ENCODE measurements at regions not wholly inside any gene's neighbourhood (a gene's known extent, or its start where the extent isn't known, plus 50 kb on each side); places are given as distances from the start of the nearest gene placed in this dataset.

DNA sequence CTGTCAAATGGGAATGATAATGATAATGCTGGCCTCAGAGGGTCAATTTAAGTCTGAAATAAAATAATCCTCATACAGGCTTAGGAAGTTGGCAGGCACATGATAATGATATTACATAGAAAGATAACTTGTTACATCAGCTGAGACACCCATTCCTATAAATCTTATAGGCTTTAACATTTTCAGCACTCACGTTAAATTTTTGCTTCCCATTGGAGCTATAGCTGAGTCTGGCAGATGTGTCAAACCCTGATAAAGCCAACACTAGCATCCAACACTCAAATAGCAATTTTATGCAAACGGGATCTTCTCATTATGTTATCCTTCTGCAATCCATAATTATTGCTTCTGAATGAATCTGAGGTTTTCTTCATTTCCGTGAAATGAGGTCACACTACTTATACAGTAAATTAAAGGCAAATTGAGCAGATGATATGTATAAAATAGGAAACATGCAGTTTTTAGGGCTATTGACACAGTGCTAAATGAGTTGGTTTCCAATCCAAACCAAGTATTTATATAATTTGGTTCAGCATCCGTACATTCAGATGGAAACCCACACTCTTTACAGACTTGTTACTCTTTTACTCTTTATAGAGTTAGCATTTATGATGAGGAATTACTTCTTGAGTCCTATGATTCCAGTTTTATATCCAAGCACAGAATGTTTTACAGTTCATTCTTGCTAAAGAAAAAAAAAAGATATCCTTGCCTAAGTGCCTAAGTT lies 481.6 kb downstream of the BTBD3 start:
- no peak overlapping the region for H3K4me3 ChIP-seq (ENCODE audit: low read depth, low read length)
- no peak for DNase-seq (ENCODE audit: low read depth)

DNA sequence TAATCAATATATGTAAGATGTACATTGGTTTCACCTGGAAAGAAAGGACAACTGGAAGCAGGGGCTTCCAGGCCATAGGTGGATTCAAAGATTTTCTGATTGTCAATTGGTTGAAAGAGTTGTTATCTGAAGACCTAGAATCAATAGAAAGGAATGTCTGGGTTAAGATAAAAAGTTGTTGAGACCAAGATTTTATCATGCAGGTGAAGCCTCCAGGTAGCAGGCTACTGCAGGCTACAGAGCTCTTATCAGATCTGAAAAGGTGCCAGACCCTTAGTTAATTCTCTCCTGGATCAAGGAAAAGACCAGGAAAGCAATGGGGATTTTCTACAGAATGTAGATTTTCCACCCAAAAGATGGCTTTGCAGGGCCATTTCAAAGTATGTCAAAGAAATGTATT lies 487.2 kb downstream of the BTBD3 start:
- no peak for DNase-seq (ENCODE audit: low read depth)

DNA sequence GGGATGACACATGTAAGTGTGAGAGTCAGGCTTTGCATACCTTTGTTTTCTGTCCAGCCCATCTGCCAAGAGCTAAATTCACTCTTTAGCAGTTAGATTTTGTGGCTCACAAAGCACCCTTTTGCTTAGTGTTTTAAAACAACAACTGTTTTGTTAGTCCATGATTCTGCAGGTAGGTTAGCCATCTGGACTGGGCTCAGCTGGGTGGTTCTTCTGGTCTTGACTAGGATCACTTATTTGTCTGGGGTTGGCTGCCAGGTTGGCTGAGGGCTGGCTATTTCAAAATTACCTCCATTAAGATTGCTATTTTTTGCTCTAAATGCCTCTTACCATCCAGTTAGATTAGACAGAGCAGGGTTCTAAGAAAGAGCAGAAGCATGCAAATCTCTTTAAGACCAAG lies 489.3 kb downstream of the BTBD3 start:
- H3K4me3 ChIP-seq (ENCODE audit: low read depth, low read length): no peak overlapping the region
- no peak for DNase-seq (ENCODE audit: low read depth)

More for the DNA sequence above, 487.2 kb downstream of the BTBD3 start:
- H3K4me3 ChIP-seq (ENCODE audit: low read depth, low read length): no peak overlapping the region

DNA sequence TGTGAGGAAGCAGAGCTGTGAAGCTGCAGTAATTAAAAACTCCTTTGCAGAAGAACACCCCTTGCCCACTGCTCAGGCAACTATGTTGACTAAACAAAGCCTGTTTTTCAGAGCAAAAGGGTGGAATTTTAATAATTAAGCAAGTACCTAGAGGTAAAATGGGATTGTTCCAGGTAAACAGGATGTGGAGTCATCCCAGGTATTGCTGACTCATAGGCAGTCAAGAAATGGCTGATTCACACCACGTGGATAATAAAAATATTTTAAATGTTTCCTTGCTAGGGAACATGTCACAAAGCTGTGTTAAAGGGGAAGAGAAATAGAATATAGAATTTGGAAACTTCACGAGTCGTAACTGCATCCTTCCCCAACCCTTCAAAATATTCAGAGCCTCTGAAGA lies 491.8 kb downstream of the BTBD3 start:
- no peak for DNase-seq (ENCODE audit: low read depth)
- no peak overlapping the region for H3K4me3 ChIP-seq (ENCODE audit: low read depth, low read length)

DNA sequence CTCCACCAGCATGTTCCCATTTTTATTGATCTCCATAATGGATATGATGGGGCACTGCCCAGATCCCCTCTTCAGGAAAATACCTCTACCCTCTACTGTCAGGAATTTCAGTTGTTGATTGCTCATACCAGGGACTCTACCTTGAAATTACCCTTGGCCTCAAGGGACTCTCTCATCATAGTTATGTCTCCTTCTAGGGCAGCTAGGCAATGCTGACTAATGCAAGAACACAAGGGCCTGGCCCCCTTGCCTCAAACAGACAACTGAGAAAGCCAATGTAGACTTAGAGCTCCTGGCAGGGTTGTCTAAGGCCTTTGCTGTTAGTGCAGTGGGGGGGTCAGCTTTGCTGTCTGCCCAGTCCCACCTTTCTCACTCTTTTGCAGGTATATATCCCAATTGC lies 493.1 kb downstream of the BTBD3 start:
- DNase-seq (ENCODE audit: low read depth): no peak

DNA sequence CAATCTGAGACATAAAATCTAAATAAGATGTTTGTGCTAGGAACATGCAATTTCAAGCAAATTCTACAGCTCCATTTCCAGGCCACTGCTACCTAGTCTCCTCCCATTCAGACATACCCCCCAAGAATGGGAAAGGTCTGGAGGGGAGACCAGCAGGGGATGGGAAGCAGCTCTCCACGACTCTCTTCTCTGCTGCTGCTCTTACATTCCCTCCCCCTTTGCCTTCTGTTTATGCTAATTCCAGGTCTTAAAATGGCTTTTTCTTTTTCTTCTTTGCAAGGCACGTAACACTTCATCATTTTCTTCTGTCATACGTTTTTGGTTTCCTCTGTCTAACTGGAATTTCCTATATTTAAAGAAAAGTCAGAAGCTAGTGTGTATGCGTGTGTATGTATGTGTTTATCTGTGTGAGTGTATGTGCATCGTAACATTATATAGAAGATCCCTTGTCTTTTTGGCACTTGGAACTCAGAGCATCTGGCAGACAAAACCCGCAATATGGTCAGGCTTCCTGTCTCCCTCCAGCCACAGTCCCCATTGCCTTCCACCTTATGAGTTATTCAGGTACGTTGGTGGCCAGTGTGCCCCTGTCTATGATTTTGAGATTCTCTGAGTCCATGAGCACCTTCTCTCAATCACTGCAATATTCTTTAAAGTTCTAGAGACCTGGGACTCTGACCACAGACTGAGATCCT lies 493.7 kb downstream of the BTBD3 start:
- no peak for DNase-seq (ENCODE audit: low read depth)
- no peak overlapping the region for H3K4me3 ChIP-seq (ENCODE audit: low read depth, low read length)

More for the DNA sequence above, 493.1 kb downstream of the BTBD3 start:
- no peak overlapping the region for H3K4me3 ChIP-seq (ENCODE audit: low read depth, low read length)

DNA sequence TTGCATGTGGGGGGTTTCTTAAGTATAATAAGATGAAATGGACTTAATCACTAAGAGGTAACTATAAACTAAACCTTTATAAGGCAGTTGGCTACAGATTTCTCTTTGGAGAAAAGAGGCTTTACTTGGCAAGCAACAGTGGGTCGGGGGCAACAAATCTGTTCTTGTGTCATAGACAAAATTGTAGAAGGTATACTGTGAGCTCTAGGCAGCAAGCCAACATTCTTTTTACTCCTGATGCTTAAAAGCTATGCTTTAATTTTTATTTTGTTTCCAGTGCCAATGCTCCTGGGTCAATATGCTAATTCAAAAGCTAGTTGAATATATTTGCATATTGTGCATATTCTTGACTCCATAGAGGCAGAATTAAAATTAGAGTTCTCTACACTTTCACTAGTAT lies 495.4 kb downstream of the BTBD3 start:
- no peak for DNase-seq (ENCODE audit: low read depth)
- no peak overlapping the region for H3K4me3 ChIP-seq (ENCODE audit: low read depth, low read length)

DNA sequence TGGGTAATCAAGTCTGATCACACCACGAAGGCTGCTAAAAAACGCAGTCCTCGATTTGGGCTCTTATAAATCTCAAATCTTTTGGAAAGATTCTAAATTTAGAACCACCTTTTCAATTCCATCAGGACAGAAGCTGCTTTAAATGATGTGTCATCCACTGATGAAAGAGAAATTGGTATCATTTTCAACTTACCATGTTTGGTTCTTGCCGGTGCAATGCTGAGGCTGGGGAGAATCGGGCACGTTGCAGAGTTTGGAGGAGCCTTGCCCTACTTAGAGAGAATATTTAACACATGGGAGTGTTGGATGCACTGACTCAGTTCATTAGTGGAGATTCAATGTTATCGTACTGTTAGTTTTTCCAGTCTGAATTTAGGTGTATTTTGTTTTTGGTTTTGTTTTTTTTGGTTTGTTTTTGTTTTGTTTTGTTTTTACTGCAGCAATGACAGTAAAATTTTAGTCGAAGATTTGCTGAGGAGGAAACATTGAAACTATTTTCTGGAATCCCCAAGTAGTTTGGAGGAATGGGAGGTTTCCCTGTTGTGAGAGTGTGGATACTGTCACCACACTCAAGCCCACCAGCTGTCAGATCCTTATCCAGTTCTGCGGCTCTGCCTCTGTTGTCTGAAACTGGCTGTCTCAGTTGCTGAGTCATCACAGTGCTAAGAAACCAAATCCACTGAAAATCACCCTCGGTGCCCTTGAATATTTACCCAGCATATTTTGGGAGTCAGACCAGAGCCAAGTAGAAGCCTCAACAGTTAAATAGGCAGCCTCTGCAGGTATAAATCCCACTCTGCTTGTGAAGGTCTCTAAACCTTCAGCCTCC lies 497.0 kb downstream of the BTBD3 start:
- no peak overlapping the region for H3K4me3 ChIP-seq (ENCODE audit: low read depth, low read length)
- DNase-seq (ENCODE audit: low read depth): no peak

DNA sequence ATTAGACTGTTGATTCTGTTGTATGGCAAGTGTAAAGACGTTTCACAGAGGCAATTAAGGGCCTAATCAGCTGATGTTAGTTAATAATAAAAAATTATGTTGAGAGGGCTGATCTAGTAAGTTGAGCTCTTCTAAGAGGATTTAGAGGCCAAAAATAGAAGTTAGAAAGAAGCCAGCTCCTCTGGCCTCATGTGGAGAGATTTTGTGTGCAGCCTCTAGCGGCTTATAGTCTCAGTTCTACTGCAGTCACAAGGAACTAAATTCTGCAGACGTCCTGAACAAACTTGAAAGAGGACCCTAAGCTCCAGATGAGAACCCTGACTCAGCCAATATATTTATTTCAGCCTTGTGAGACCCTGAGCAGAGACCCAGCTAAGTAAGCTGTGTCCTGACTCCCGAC lies 498.6 kb downstream of the BTBD3 start:
- no peak for DNase-seq (ENCODE audit: low read depth)

DNA sequence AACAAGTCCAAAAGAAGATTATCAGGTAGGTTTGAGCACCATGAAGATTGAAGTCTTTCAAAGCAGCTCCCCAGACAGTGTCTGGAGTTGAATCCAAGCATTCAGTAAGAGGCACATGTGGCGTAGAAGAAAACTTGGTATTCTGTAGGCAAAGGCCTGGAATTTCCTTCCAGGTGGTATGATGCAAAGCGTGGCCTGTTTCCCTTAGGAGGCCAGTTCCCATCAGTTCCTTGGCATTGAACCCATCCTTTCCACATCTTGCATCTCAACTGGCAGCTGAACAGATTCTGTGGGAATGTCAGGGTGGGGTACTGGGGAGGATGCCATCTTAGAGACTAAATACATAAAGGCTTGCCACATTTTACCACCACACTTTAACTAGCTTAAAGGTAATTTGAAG lies 516.0 kb downstream of the BTBD3 start:
- no peak for DNase-seq (ENCODE audit: low read depth)

More for the DNA sequence above, 498.6 kb downstream of the BTBD3 start:
- H3K4me3 ChIP-seq (ENCODE audit: low read depth, low read length): no peak overlapping the region

DNA sequence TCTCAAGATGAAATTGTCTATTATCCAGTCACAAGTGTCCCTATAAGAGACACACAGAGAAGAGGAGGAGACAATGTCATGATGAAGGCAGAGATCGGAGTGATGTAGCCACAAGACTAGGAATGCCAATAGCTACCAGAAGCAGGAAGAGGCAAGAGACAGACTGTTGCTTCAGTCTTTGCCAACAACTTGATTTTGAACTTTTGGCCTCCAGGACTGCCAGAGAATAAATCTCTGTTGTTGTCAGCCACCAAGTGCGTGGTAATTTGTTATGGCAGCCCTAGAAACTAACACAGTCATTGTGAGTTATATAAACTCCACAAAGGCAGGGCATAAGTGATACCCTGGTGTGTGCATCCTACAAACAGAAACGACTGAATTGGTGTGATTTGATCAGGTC lies 517.0 kb downstream of the BTBD3 start:
- no peak for DNase-seq (ENCODE audit: low read depth)
- H3K4me3 ChIP-seq (ENCODE audit: low read depth, low read length): no peak overlapping the region

More for the DNA sequence above, 516.0 kb downstream of the BTBD3 start:
- H3K4me3 ChIP-seq (ENCODE audit: low read depth, low read length): no peak overlapping the region

DNA sequence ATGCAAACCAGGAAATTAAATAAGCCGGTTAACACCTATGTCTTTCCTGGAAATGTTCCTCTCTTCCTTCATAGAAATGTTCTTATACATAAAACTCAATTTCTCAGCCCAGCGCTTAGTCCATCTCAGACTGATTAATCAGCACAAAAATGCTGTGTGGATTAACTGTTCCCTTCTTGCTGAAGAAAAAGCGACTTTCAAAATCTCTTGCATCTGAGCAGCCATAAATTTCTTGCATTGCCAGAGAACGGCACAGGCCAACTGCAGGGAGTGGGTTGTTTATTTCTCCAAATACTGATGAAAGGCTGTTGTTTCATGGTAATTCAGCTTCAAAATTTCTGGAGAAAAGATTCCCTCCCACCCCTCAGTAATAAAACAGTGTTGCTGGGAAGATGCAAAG lies 517.6 kb downstream of the BTBD3 start:
- no peak for DNase-seq (ENCODE audit: low read depth)
- no peak overlapping the region for H3K4me3 ChIP-seq (ENCODE audit: low read depth, low read length)

DNA sequence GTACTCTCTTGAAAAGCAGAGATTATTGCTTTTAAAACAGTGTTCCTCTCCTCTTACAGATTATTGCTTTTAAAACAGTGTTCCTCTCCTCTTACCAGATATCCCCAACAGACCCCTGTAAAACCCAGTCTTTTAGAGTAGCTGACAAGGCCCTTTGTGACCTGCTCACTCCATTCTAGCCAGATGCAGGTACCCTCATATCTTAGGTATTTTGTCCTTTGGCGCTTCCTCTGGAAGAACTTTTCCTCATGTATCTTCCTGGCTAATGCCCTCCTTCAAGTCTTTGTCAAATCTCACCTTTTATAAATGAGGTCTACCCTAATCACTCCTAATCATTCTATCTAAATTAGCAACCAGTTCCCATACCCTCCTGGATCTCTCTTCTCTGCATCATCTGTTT lies 536.0 kb downstream of the BTBD3 start:
- no peak overlapping the region for H3K4me3 ChIP-seq (ENCODE audit: low read depth, low read length)
- no peak for DNase-seq (ENCODE audit: low read depth)

DNA sequence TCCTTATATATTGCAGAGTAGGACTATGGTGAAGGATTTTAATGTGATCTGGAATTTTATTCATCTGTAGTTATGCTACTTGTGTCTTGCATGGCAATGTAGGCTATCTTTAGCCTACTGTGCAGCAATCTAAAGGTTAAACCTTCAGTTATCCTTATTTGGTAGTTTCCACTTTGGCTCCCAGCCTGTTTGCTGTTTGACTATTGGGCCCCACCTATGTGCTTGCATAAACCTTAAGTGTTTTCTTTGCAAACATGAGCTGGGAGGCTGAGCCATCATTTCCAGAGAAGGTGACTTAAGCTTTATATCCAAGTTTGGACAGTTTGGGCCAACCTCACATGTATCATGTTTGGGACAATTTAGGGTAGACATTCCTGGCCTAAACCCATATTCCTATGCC lies 537.5 kb downstream of the BTBD3 start:
- DNase-seq (ENCODE audit: low read depth): no peak
- no peak overlapping the region for H3K4me3 ChIP-seq (ENCODE audit: low read depth, low read length)

DNA sequence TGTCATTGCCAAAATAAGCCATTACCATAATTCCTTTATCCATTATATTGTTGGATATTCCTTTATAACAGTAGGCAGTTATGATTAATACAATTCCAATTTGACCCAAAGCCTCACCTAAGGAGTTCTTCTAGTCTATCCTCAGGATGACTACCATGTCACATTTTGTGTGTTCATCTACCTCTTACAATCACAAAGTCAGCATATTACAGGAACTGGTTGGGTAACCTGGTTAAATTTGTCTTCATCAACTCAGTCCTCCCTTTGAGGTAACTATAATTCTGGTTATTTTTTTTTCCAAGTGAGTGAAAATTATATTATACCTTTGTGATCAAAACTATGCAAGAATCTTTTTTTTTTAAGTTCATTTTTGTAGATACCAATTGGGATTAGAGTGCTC lies 540.5 kb downstream of the BTBD3 start:
- no peak for DNase-seq (ENCODE audit: low read depth)

DNA sequence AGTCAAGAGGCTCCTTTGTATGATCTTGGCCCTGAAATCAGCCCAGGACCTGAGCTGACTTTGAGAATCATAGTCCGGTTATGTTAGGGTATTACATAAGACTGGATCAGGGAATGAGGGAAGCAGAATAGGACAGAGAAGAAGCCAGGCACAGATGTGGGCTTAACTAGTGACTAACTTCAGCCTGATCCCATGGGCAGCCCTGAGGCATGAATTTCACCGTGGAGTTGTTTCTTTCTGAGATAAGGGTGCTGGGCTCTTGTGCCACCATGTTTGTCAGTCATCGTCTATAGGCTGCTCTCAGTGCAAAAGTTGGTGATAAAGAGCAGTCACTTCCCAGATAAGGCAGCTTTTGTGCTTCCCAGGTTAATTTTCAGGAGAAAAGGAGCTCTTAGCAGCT lies 544.7 kb upstream of the SPTLC3 start:
- no peak for DNase-seq (ENCODE audit: low read depth)
- no peak overlapping the region for H3K4me3 ChIP-seq (ENCODE audit: low read depth, low read length)

More for the DNA sequence above, 540.5 kb downstream of the BTBD3 start:
- H3K4me3 ChIP-seq (ENCODE audit: low read depth, low read length): no peak overlapping the region

DNA sequence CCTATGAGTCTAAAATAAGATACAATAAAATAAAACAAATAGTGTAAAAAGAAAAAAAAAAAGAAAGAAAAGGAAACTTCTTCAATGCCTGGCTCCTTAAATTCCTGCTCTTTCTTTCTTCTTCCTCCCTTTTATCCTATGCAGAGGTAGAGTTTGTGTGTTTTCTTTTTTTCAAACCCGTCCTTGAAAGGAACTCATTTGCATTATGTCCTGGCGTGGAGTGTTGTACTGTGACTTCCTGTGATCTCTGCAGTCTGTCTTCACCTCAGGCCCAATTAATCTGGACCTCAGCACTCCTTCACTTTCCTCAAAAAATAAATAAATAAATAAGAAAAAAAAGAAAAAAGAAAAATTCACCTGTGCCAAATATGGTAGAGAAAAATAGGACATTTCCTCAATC lies 541.9 kb upstream of the SPTLC3 start:
- no peak for DNase-seq (ENCODE audit: low read depth)

DNA sequence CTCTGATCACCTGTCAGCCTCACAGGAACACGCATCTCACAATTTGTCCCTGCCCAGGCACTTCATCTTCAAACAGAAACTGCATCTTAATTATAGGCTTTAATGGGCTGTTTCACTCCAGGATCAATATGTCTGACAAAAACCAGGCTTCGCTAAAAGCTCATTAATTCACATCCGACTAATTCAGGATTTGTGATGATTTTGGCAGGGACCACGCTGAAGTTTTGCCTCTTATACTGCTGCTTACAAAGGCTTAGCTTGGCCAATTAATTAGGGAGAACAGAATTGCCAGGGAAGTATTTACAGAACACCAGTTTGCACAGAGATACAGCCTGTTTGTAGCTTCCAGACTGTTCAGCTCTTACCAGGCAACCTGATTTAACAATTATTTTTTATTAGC lies 541.0 kb upstream of the SPTLC3 start:
- no peak for DNase-seq (ENCODE audit: low read depth)

More for the DNA sequence above, 541.9 kb upstream of the SPTLC3 start:
- no peak overlapping the region for H3K4me3 ChIP-seq (ENCODE audit: low read depth, low read length)

DNA sequence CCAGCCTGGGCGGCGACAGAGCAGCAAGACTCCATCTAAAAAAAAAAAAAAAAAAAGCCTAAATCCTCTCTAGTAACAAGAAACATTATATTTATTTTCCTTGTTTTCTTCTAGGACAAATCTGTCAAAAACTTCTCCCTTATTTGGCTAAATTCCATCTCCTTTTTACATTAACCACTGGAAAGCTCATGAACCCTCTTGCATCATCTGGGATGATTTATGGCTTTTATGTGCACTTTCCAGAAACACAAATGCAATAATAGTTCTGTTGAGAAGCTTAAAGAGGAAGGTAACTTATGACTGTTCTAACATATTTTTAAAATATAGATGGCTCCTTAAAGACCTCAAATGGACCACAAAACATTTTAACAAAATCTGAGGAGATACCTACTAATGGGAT lies 526.1 kb upstream of the SPTLC3 start:
- H3K4me3 ChIP-seq (ENCODE audit: low read depth, low read length): no peak overlapping the region
- no peak for DNase-seq (ENCODE audit: low read depth)

More for the DNA sequence above, 541.0 kb upstream of the SPTLC3 start:
- H3K4me3 ChIP-seq (ENCODE audit: low read depth, low read length): no peak overlapping the region

DNA sequence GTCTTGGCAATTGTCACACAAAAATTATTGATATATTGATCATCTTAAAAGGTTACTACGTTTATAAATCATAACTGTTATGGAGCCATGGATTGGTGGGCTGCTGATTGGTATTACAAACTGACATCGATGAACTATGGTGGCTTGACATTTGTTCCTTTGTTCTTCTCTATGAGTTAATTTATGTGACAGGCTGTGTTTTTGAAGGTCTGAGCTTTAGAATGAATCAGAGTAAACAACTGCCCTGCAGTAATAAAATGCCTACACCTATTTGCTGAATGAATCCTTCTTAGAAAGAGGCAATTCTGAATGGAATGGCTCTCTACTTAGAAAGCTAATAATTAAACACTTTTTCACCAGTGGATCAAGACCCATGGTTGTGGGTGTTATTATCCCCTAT lies 506.3 kb upstream of the SPTLC3 start:
- no peak for DNase-seq (ENCODE audit: low read depth)
- no peak overlapping the region for H3K4me3 ChIP-seq (ENCODE audit: low read depth, low read length)

Measured in skeletal muscle cell (primary cell).